Endothelial cell of umbilical vein (primary cell): ENCODE measurements at regions not wholly inside any gene's neighbourhood (a gene's known extent, or its start where the extent isn't known, plus 50 kb on each side); places are given as distances from the start of the nearest gene placed in this dataset.

Source experiments
- BruUV-seq: library from RNA; stranded (reverse); fragments of 400-500 nt; replicated peaks from 2 replicates; lab custom pipeline; 2021; lab: Mats Ljungman, UMichigan
- CTCF ChIA-PET: fragments of 300-600, 350-600 bp; sonication (Branson Sonifier 250); formaldehyde crosslinking; loops from one replicate; lab custom pipeline; 2021; ENCODE audit warnings: antibody characterized with exemption, inconsistent platforms; lab: Charles Lee
- POLR2A ChIA-PET: fragments of 300-600, 350-600 bp; sonication (Branson Sonifier 250); formaldehyde crosslinking; loops from one replicate; lab custom pipeline; 2021; ENCODE audit warnings: antibody characterized with exemption, inconsistent platforms; lab: Charles Lee
- DNase-seq: peaks from one replicate; pipeline ENCODE4 v3.0.0-alpha.2; 2011; ENCODE audit warnings: low read depth, low spot score
- FAIRE-seq: peaks from 2 replicates; lab custom pipeline; 2011; peaks lifted over from hg19 to GRCh38; lab: Jason Lieb, UNC
- H2AFZ ChIP-seq: 2 replicates; pipeline ENCODE4 v1.6.0; 2012; ENCODE audit warnings: low read depth, low read length, control low read depth, inconsistent platforms
- H3K27ac ChIP-seq: 2 replicates; pipeline ENCODE4 v1.5.1; 2011; ENCODE audit warnings: low read depth, mild to moderate bottlenecking, control low read depth, low read length, moderate library complexity; ENCODE audit not compliant: insufficient read depth
- H3K27me3 ChIP-seq, 2 experiments: 2 replicates each; pipeline versions ENCODE4 v1.6.0 to v1.6.1; 2011; ENCODE audit warnings: low read length in 2 of 2, mixed read lengths in 1 of 2; ENCODE audit not compliant: control insufficient read depth in 2 of 2, insufficient read depth in 2 of 2
- H3K36me3 ChIP-seq, 2 experiments: 2 replicates in 1 of 2; 3 replicates in 1 of 2; pipeline ENCODE4 v1.5.1; 2011; ENCODE audit warnings: low read length in 2 of 2, mild to moderate bottlenecking in 1 of 2, moderate library complexity in 1 of 2; ENCODE audit not compliant: control insufficient read depth in 2 of 2, insufficient read depth in 2 of 2; ENCODE audit errors: extremely low read depth in 1 of 2
- H3K4me1 ChIP-seq: 3 replicates; pipeline ENCODE4 v1.5.1; 2011; ENCODE audit warnings: mild to moderate bottlenecking, low read length; ENCODE audit not compliant: control insufficient read depth, insufficient read depth; ENCODE audit errors: extremely low read depth
- H3K4me2 ChIP-seq: 2 replicates; pipeline ENCODE4 v1.6.1; 2011; ENCODE audit warnings: low read length, control low read depth, mixed read lengths; ENCODE audit not compliant: insufficient read depth
- H3K4me3 ChIP-seq, 3 experiments: fragments of 200-600 bp in 1 of 3; sonication (generic), shearing (Covaris generic) in 1 of 3; replicated peaks in 1 of 3; 2 replicates each; pipeline ENCODE4 v1.5.1; 2011 to 2016; ENCODE audit warnings: control low read depth in 3 of 3, low read length in 3 of 3, mild to moderate bottlenecking in 2 of 3, inconsistent platforms in 1 of 3, low read depth in 1 of 3, moderate library complexity in 1 of 3; ENCODE audit not compliant: insufficient read depth in 1 of 3
- H3K79me2 ChIP-seq: 2 replicates; pipeline ENCODE4 v1.6.0; 2012; ENCODE audit warnings: low read length, inconsistent platforms; ENCODE audit not compliant: control insufficient read depth, insufficient read depth
- H3K9ac ChIP-seq: replicated peaks from 2 replicates; pipeline ENCODE3; 2011; ENCODE audit warnings: low read length, control low read depth; ENCODE audit not compliant: insufficient read depth; ENCODE audit errors: extremely low read depth
- H3K9me1 ChIP-seq: replicated peaks from 3 replicates; pipeline ENCODE4 v1.6.0; 2011; ENCODE audit warnings: mild to moderate bottlenecking, low read length; ENCODE audit not compliant: control insufficient read depth, insufficient read depth; ENCODE audit errors: extremely low read depth
- H3K9me3 ChIP-seq: replicated peaks from 2 replicates; pipeline ENCODE4 v1.5.1; 2012; ENCODE audit warnings: low read length, inconsistent platforms; ENCODE audit not compliant: control insufficient read depth, insufficient read depth
- H4K20me1 ChIP-seq: replicated peaks from 2 replicates; pipeline ENCODE3; 2011; ENCODE audit warnings: mild to moderate bottlenecking, low read length; ENCODE audit not compliant: control insufficient read depth, insufficient read depth; ENCODE audit errors: extremely low read depth
- CTCF ChIP-seq, 2 donors: IDR thresholded peaks; 1 replicate in 1 of 2; 2 replicates in 1 of 2; pipeline ENCODE4 v1.5.1; 2011; ENCODE audit warnings: low read length in 2 of 2, mild to moderate bottlenecking in 2 of 2, moderate library complexity in 2 of 2, control low read depth in 1 of 2, inconsistent platforms in 1 of 2, low read depth in 1 of 2; ENCODE audit not compliant: insufficient read depth in 1 of 2; ENCODE audit errors: extremely low read depth in 1 of 2
- EZH2 ChIP-seq: IDR thresholded peaks from 2 replicates; pipeline ENCODE4 v1.6.1; 2012; ENCODE audit warnings: borderline replicate concordance, low read depth, mild to moderate bottlenecking, moderate library complexity, low read length, inconsistent platforms; ENCODE audit not compliant: severe bottlenecking
- FOS ChIP-seq: IDR thresholded peaks from 2 replicates; pipeline ENCODE4 v1.6.1; 2011; ENCODE audit warnings: mild to moderate bottlenecking, low read length, moderate library complexity, borderline replicate concordance; ENCODE audit not compliant: insufficient read depth
- GATA2 ChIP-seq: IDR thresholded peaks from 2 replicates; pipeline ENCODE4 v1.7.0; 2011; ENCODE audit warnings: low read depth, mild to moderate bottlenecking, moderate library complexity, mixed read lengths, low read length; ENCODE audit not compliant: insufficient read length, insufficient read depth
- JUN ChIP-seq: IDR thresholded peaks from 2 replicates; pipeline ENCODE4 v1.6.1; 2011; ENCODE audit warnings: borderline replicate concordance, low read depth; ENCODE audit not compliant: insufficient read length, insufficient read depth
- MYC ChIP-seq: IDR thresholded peaks from one replicate; pipeline ENCODE4 v1.6.1; 2011; ENCODE audit warnings: mild to moderate bottlenecking, low read depth, low read length
- POLR2A ChIP-seq: IDR thresholded peaks from 2 replicates; pipeline ENCODE4 v1.6.1; 2012; ENCODE audit warnings: low read depth, mild to moderate bottlenecking, control low read depth, low read length
- POLR2AphosphoS5 ChIP-seq: IDR thresholded peaks from 2 replicates; pipeline ENCODE4 v1.6.1; 2012; ENCODE audit warnings: low read depth, mild to moderate bottlenecking, control low read depth, low read length, moderate library complexity; ENCODE audit not compliant: insufficient read depth
- dilution Hi-C: fragments of 300-500 bp; cut with MboI; formaldehyde crosslinking; loops from one replicate; pipeline ENCODE4 v1.15.0; 2019; ENCODE audit warnings: low sequenced_read_pairs; ENCODE audit not compliant: extremely low pct_ligation_motif_present
- intact Hi-C: fragments of 100-400 bp; cut with micrococcal nuclease; formaldehyde crosslinking; loops from one replicate; pipeline ENCODE4 v1.10.0; 2022
- TF ChIP-seq, protein P1 (sequence below): IDR thresholded peaks from 2 replicates; pipeline ENCODE4 v1.6.1; 2011; ENCODE audit not compliant: insufficient read depth, insufficient read length

GRCh38 chr7:10803720-10804119 is 170.0 kb upstream of the PHF14 start:
- no peaks in the 10 kb centered on the region for H3K36me3 ChIP-seq
- CTCF ChIA-PET = no interaction called here
- TF ChIP-seq FOS (no peak), POLR2A (no peak), POLR2AphosphoS5 (no peak), EZH2 (no peak), MYC (no peak), GATA2 (no peak), JUN (no peak), CTCF (IDR thresholded peaks at IDR 0.05; ENCODE audit: extremely low read depth in 1 of 2, insufficient read depth in 1 of 2, low read depth in 1 of 2, low read length in 2 of 2) (no peak)
- TF ChIP-seq, protein P1, sequence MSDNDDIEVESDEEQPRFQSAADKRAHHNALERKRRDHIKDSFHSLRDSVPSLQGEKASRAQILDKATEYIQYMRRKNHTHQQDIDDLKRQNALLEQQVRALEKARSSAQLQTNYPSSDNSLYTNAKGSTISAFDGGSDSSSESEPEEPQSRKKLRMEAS = no peak

More at GRCh38 chr7:10803720-10804119, 170.0 kb upstream of the PHF14 start:
- no peaks in the 10 kb centered on the region for H3K9me1 ChIP-seq
- POLR2A ChIA-PET = no interaction called here
- no peaks in the 10 kb centered on the region for H4K20me1 ChIP-seq
- intact Hi-C loops = no loop called here
- no peak overlapping the region for H3K9ac ChIP-seq
- dilution Hi-C loops = no loop called here
- FAIRE-seq (no peak), DNase-seq (no peak)
- no peaks in the 10 kb centered on the region for H3K79me2 ChIP-seq
- no peak overlapping the region for H3K27ac ChIP-seq
- H3K27me3 ChIP-seq = no peaks in the 10 kb centered on the region
- no peak overlapping the region for H3K4me2 ChIP-seq
- H3K4me3 ChIP-seq = no peak overlapping the region
- no peaks in the 10 kb centered on the region for H3K4me1 ChIP-seq
- no peak overlapping the region for H2AFZ ChIP-seq
- no TSS peak for BruUV-seq
- H3K9me3 ChIP-seq = no peaks in the 10 kb centered on the region
